Activated naive CD8-positive, alpha-beta T cell (primary cell): ENCODE measurements at regions not wholly inside any gene's neighbourhood (a gene's known extent, or its start where the extent isn't known, plus 50 kb on each side); places are given as distances from the start of the nearest gene placed in this dataset.
A peak's percentile ranks its signal among the peaks of the same experiment; 100 is the strongest.
"Not testable (repeated sequence)": the region's sequence is repeated elsewhere in the genome, so short reads cannot be mapped to it uniquely, and the experiment has no call there.

ENCODE experiments used
- H3K27ac Mint-ChIP-seq: one replicate; pipeline ENCODE4 v1.8.0; 2021; ENCODE audit warnings: mixed read lengths
- H3K27me3 Mint-ChIP-seq: one replicate; pipeline ENCODE4 v1.8.0; 2021; ENCODE audit warnings: mixed read lengths
- H3K36me3 Mint-ChIP-seq: one replicate; pipeline ENCODE4 v1.8.0; 2021; ENCODE audit warnings: mixed read lengths
- H3K4me1 Mint-ChIP-seq: one replicate; pipeline ENCODE4 v1.8.0; 2021; ENCODE audit warnings: low read depth, mixed read lengths
- H3K4me3 Mint-ChIP-seq: one replicate; pipeline ENCODE4 v1.8.0; 2021; ENCODE audit warnings: mild to moderate bottlenecking, mixed read lengths
- H3K9me3 Mint-ChIP-seq: one replicate; pipeline ENCODE4 v1.8.0; 2021; ENCODE audit warnings: low read depth, mixed read lengths

DNA sequence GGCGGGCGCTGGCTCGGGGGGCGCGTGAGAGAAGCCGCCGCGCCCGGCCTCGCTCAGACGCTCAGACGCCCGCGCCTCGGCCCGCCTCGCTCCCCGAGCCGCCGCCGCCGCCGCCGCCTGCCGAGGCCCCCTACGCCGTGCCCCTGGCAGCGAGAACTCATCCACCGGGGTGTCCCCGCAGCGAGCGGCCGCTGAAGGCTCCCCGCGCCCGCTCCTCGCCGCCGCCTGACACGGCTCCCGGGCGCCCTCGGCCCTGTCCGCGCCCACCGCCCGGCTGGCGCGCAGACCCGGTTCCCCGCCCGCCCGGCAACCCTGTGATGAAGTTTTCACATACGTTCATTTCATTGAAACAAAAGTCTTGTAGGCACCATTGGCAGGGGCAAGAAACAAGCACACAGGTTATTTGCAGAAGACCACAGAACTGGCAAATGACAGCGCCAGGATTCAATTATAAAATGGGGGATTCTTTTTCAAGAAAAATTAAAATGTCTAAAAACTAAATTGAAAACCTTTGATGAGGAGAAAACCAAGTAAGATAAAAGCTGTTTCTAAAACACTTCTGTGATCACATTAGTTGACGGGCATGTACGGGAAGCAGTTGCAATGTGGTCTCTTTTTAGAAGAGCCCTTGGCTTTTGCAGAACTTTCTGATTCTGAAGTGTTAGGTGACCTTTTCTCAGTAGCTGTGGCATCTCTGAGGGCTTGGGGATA is 50.5 kb upstream of the TUBA3D start:
- peaks cover 48% of the 10 kb centered on the region for H3K27me3 Mint-ChIP-seq
- no peaks in the 10 kb centered on the region for H3K36me3 Mint-ChIP-seq
- no peaks in the 10 kb centered on the region for H3K9me3 Mint-ChIP-seq
- peaks cover 10% of the 10 kb centered on the region for H3K4me1 Mint-ChIP-seq
- no peak overlapping the region for H3K27ac Mint-ChIP-seq
- H3K4me3 Mint-ChIP-seq: peak overlapping the region; percentile 21

DNA sequence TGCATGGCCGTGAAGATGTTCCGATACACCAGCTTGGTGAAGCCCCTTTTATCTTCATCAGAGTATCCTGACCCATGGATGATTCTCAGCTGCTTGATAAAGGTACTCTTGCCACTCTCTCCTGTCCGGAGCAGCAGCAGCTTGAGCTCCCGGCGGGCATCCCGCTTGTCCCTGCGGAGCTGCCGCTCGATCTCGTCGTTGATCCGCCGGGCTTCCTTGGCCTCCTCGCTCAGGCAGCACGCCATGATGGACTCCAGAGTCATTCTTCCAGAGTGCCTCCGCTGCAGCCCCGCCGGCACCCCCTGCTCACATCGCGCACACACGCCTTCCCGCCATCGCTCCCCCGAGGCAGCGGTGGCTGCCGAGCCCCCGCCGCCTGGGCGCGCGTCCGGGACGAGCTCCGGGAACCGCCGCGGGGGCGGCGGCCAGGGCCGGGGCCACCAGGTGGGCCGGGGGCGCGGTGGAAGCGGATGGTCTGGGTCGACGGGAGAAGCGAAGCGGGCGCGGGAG is 51.3 kb upstream of the TUBA3D start:
- not testable (repeated sequence) for H3K27ac Mint-ChIP-seq, H3K9me3 Mint-ChIP-seq, H3K36me3 Mint-ChIP-seq, H3K4me1 Mint-ChIP-seq
- H3K4me3 Mint-ChIP-seq: peak overlapping the region; percentile 39
- H3K27me3 Mint-ChIP-seq: peaks cover 49% of the 10 kb centered on the region

DNA sequence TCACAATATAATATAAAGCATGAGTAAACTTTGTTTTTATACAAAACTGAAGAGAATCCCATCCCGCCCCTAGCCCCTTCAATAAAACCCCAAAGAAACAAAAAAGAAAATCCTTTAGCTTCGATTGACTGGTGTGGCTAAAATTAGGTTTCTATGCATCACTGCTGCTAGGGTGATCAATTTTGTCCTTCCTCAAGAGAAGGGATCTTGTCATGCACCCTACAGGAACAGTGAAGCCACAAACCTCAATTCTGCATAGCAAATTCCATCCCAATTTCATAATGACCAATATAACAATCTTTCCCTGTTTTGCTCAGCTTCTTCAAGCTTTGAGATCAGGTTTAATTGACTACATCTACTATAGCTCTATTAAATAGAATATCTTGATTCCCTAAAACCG is 55.2 kb upstream of the TUBA3D start:
- H3K27me3 Mint-ChIP-seq: peaks cover 36% of the 10 kb centered on the region
- H3K27ac Mint-ChIP-seq, H3K4me1 Mint-ChIP-seq, H3K4me3 Mint-ChIP-seq, H3K36me3 Mint-ChIP-seq, H3K9me3 Mint-ChIP-seq: not testable (repeated sequence)

DNA sequence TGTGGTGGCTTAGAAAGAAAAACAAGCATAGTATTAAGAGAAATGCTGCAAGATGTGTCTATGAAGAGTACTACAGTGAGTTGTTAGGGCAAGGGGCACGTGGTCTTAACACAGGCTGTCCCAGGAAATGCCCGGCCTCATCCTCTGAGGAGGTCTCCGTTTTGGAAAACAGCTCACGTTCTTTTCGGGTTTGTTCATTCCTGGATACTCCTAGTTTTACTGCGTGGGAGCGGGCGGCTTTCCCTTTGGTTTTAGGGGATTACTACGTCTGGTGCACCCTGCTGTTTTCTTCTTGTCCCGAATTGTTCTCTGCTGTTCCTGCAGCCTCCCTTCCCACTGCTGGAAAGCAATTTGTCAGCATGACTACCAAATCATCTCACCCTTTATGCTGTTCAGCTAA is 55.5 kb upstream of the RAB6D start:
- Mint-ChIP-seq H3K36me3 (no peaks in the 10 kb centered on the region), H3K9me3 (no peaks in the 10 kb centered on the region), H3K4me1 (peaks cover 2% of the 10 kb centered on the region), H3K4me3 (no peak overlapping the region), H3K27me3 (peaks cover 32% of the 10 kb centered on the region), H3K27ac (no peak overlapping the region)

DNA sequence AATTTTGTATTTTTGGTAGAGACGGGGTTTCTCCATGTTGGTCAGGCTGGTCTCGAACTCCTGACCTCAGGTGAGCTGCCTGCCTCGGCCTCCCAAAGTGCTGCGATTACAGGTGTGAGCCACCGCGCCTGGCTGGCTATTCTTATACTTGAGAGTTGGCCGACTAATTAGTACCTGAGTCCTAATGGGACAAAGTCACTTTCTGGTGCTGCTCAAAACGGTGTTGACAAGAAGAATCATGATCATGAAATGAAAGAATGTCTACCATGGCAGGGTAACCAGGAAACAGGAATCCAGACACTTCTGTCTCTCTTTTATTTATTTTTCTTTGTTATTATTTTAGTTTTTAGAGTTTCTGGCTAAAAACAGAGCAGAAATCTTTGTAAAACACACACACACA is 54.7 kb upstream of the RAB6D start:
- no peaks in the 10 kb centered on the region for H3K36me3 Mint-ChIP-seq
- no peaks in the 10 kb centered on the region for H3K9me3 Mint-ChIP-seq
- H3K4me3 Mint-ChIP-seq: no peak overlapping the region
- no peak overlapping the region for H3K27ac Mint-ChIP-seq
- peaks cover 23% of the 10 kb centered on the region for H3K27me3 Mint-ChIP-seq
- H3K4me1 Mint-ChIP-seq: peaks cover 2% of the 10 kb centered on the region

DNA sequence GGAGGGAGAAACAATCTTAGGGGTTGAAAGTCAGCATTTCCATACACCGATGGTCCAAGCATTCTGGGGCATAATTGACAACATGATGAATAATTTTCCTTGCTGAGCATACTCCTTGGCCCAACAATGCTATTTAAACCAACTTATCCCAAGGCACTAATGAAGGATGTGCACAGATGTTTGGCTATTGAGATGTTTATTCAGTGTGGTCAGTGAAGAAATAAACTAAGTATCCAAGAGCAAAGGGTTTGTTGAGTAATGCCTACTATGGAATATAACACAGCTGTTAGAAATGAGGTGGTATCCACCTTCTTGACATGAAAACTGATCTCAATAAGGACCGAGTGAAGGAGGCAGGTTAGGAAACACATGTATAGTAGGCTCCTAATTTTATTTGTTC is 53.9 kb upstream of the RAB6D start:
- H3K4me3 Mint-ChIP-seq: no peak overlapping the region

DNA sequence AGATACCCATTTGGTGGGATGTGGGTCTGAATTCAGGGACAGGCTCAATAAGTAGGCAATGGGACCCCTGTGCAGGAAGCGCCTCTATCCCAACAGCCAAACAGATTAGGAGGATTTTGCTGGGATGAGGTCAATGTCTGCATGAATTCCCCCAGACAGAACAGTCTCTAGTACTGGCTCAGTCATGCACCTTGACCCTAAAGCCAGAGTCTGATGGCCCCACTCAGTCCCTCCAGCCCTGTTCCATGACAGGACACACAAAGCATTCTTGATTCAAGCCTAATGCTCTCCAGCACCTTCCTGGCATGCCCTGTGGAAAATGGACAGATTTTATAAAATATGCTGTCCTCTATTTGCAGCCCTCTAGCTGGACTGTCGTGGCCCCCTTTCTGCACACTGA is 49.8 kb upstream of the RAB6D start:
- no peaks in the 10 kb centered on the region for H3K36me3 Mint-ChIP-seq
- H3K4me1 Mint-ChIP-seq: no peaks in the 10 kb centered on the region
- no peaks in the 10 kb centered on the region for H3K9me3 Mint-ChIP-seq
- no peak overlapping the region for H3K4me3 Mint-ChIP-seq
- H3K27ac Mint-ChIP-seq: no peak overlapping the region
- H3K27me3 Mint-ChIP-seq: peaks cover 18% of the 10 kb centered on the region

More for the DNA sequence above, 53.9 kb upstream of the RAB6D start:
- Mint-ChIP-seq H3K9me3 (no peaks in the 10 kb centered on the region), H3K4me1 (no peaks in the 10 kb centered on the region), H3K27ac (no peak overlapping the region), H3K36me3 (no peaks in the 10 kb centered on the region), H3K27me3 (peaks cover 17% of the 10 kb centered on the region)
